HCT116 (cell line): ENCODE measurements at regions not wholly inside any gene's neighbourhood (a gene's known extent, or its start where the extent isn't known, plus 50 kb on each side); places are given as distances from the start of the nearest gene placed in this dataset.

Source experiments
- ATAC-seq: fragments of 200-7000 bp; cut with Tn5 transposase; 2 replicates; pipeline ENCODE4 v1.9.1; 2020; ENCODE audit warnings: mild to moderate bottlenecking, moderate library complexity
- BruUV-seq: library from RNA; stranded (reverse); fragments of 400-500 nt; replicated peaks from 2 replicates; lab custom pipeline; 2021; lab: Mats Ljungman, UMichigan
- CTCF ChIA-PET: fragments of 300-600 bp; sonication (Branson Sonifier 250); formaldehyde crosslinking; loops from one replicate; lab custom pipeline; 2021; ENCODE audit warnings: antibody characterized with exemption; lab: Charles Lee
- POLR2A ChIA-PET: fragments of 300-600, 350-600 bp; sonication (Branson Sonifier 250); formaldehyde crosslinking; loops from one replicate; lab custom pipeline; 2021; ENCODE audit warnings: antibody characterized with exemption; lab: Charles Lee
- RAD21 ChIA-PET, 2 experiments: fragments of 300-600 bp; sonication (Branson Sonifier 250); formaldehyde crosslinking; loops; one replicate each; lab custom pipeline; 2023; ENCODE audit warnings: low total read pairs in 2 of 2; ENCODE audit not compliant: uncharacterized antibody in 2 of 2, unreplicated experiment in 2 of 2, low non-redundant PET in 1 of 2; lab: Charles Lee
- DNase-seq: peaks from one replicate; pipeline ENCODE4 v3.0.0-alpha.2; 2010; ENCODE audit warnings: low read depth, low spot score
- H2AFZ ChIP-seq: fragments of 200-600 bp; shearing (Covaris generic), sonication (generic); 2 replicates; pipeline ENCODE4 v1.6.1; 2017; ENCODE audit warnings: low read depth, mixed run types, mixed read lengths, antibody characterized with exemption, low read length; ENCODE audit not compliant: poor library complexity, severe bottlenecking
- H3K27ac ChIP-seq: 2 replicates; pipeline ENCODE4 v1.5.1; 2012; ENCODE audit warnings: low read depth, low read length
- H3K27me3 ChIP-seq: fragments of 200-600 bp; sonication (generic); 2 replicates; pipeline ENCODE4 v1.6.1; 2016; ENCODE audit warnings: mixed run types, low read length, mixed read lengths; ENCODE audit not compliant: insufficient read depth
- H3K36me3 ChIP-seq, 2 experiments: fragments of 200-500 bp in 1 of 2; fragments of 200-600 bp in 1 of 2; sonication (Bioruptor generic) in 1 of 2; sonication (generic) in 1 of 2; 2 replicates each; pipeline versions ENCODE4 v1.5.1 to v1.6.1; 2014 to 2016; ENCODE audit warnings: low read length in 2 of 2, inconsistent platforms in 1 of 2, mixed read lengths in 1 of 2, mixed run types in 1 of 2; ENCODE audit not compliant: insufficient read depth in 2 of 2, control insufficient read depth in 1 of 2
- H3K4me1 ChIP-seq, 2 experiments: fragments of 200-600 bp in 1 of 2; sonication (generic) in 1 of 2; 2 replicates each; pipeline versions ENCODE4 v1.5.1 to v1.6.1; 2012 to 2017; ENCODE audit warnings: low read length in 2 of 2, inconsistent platforms in 1 of 2, mild to moderate bottlenecking in 1 of 2, mixed read lengths in 1 of 2, mixed run types in 1 of 2, moderate library complexity in 1 of 2; ENCODE audit not compliant: insufficient read depth in 2 of 2, control insufficient read depth in 1 of 2
- H3K4me2 ChIP-seq: fragments of 200-600 bp; sonication (generic); 2 replicates; pipeline ENCODE4 v1.6.1; 2017; ENCODE audit warnings: mixed run types, low read length, mixed read lengths
- H3K4me3 ChIP-seq, 2 experiments: fragments of 200-600 bp in 1 of 2; sonication (generic) in 1 of 2; replicated peaks in 1 of 2; 2 replicates each; pipeline ENCODE4 v1.5.1; 2011 to 2016; ENCODE audit warnings: low read length in 2 of 2, control low read depth in 1 of 2, low read depth in 1 of 2, mild to moderate bottlenecking in 1 of 2, mixed read lengths in 1 of 2, mixed run types in 1 of 2
- H3K79me2 ChIP-seq: fragments of 200-600 bp; sonication (generic); 2 replicates; pipeline ENCODE4 v1.6.1; 2017; ENCODE audit warnings: mild to moderate bottlenecking, mixed run types, low read length, moderate library complexity, mixed read lengths; ENCODE audit not compliant: insufficient read depth
- H3K9ac ChIP-seq: fragments of 200-600 bp; sonication (generic); 2 replicates; pipeline ENCODE4 v1.6.1; 2016; ENCODE audit warnings: low read length, mixed read lengths
- H3K9me2 ChIP-seq: fragments of 200-600 bp; sonication (generic), shearing (Covaris generic); 2 replicates; pipeline ENCODE4 v1.6.1; 2017; ENCODE audit warnings: mixed run types, mild to moderate bottlenecking, moderate library complexity; ENCODE audit not compliant: insufficient read depth
- H3K9me3 ChIP-seq, 2 experiments: fragments of 200-500 bp in 1 of 2; fragments of 200-600 bp in 1 of 2; sonication (Bioruptor generic) in 1 of 2; sonication (generic) in 1 of 2; 2 replicates each; pipeline ENCODE4 v1.6.1; 2014 to 2017; ENCODE audit warnings: low read length in 2 of 2, mixed read lengths in 2 of 2, inconsistent platforms in 1 of 2, low read depth in 1 of 2, mild to moderate bottlenecking in 1 of 2, mixed run types in 1 of 2, moderate library complexity in 1 of 2; ENCODE audit not compliant: control insufficient read depth in 1 of 2, insufficient read depth in 1 of 2
- H4K20me1 ChIP-seq: fragments of 200-600 bp; sonication (generic), shearing (Covaris generic); 2 replicates; pipeline ENCODE4 v1.6.1; 2017; ENCODE audit warnings: mixed run types, mild to moderate bottlenecking, moderate library complexity; ENCODE audit not compliant: insufficient read depth
- CEBPB ChIP-seq: IDR thresholded peaks from 2 replicates; pipeline ENCODE4 v1.6.1; 2012; ENCODE audit warnings: low read depth
- EGR1 ChIP-seq: IDR thresholded peaks from 2 replicates; pipeline ENCODE4 v1.6.1; 2012; ENCODE audit warnings: low read depth
- EZH2 ChIP-seq: fragments of 200-600 bp; sonication (generic); IDR thresholded peaks from 2 replicates; pipeline ENCODE4 v1.6.1; 2017; ENCODE audit warnings: antibody characterized with exemption, mixed run types
- EZH2phosphoT487 ChIP-seq: fragments of 200-600 bp; IDR thresholded peaks from 2 replicates; pipeline ENCODE4 v1.6.1; 2018; ENCODE audit warnings: antibody characterized with exemption, borderline replicate concordance
- FOSL1 ChIP-seq: IDR thresholded peaks from 2 replicates; pipeline ENCODE4 v1.6.1; 2012; ENCODE audit warnings: low read depth
- JUND ChIP-seq: IDR thresholded peaks from 2 replicates; pipeline ENCODE4 v1.6.1; 2012
- MAX ChIP-seq: IDR thresholded peaks from 2 replicates; pipeline ENCODE4 v1.6.1; 2012
- POLR2A ChIP-seq: IDR thresholded peaks from 2 replicates; pipeline ENCODE4 v1.7.0; 2011; ENCODE audit warnings: borderline replicate concordance; ENCODE audit not compliant: insufficient read depth, insufficient read length; ENCODE audit errors: extremely low read depth
- POLR2AphosphoS5 ChIP-seq: IDR thresholded peaks from 2 replicates; pipeline ENCODE4 v1.6.1; 2011; ENCODE audit warnings: mild to moderate bottlenecking, low read depth, low read length, moderate library complexity
- SIN3A ChIP-seq: IDR thresholded peaks from 2 replicates; pipeline ENCODE4 v1.6.1; 2012; ENCODE audit warnings: low read depth
- SRF ChIP-seq: IDR thresholded peaks from 2 replicates; pipeline ENCODE4 v1.6.1; 2012; ENCODE audit warnings: low read depth
- TCF7L2 ChIP-seq: IDR thresholded peaks from 2 replicates; pipeline ENCODE4 v1.7.0; 2011; ENCODE audit warnings: borderline replicate concordance, inconsistent platforms; ENCODE audit not compliant: insufficient read depth, insufficient read length; ENCODE audit errors: extremely low read depth
- YY1 ChIP-seq: IDR thresholded peaks from 2 replicates; pipeline ENCODE4 v1.6.1; 2011; ENCODE audit warnings: low read length, low read depth, moderate library complexity, mild to moderate bottlenecking; ENCODE audit not compliant: insufficient replicate concordance; ENCODE audit errors: extremely low read depth
- ZBTB33 ChIP-seq: IDR thresholded peaks from 2 replicates; pipeline ENCODE4 v1.6.1; 2011; ENCODE audit warnings: mild to moderate bottlenecking, low read length, moderate library complexity; ENCODE audit not compliant: insufficient replicate concordance; ENCODE audit errors: extremely low read depth
- ZNF274 ChIP-seq: fragments of 200-500 bp; sonication (Bioruptor generic); IDR thresholded peaks from 2 replicates; pipeline ENCODE4 v1.6.1; 2014; ENCODE audit warnings: mild to moderate bottlenecking, low read depth, low read length, inconsistent platforms
- intact Hi-C: fragments of 100-400 bp; cut with micrococcal nuclease; formaldehyde crosslinking; loops from 2 replicates; pipeline ENCODE4 v1.10.0; 2022
- TF ChIP-seq, protein P1 (sequence below), 3 experiments: fragments of 200-600 bp in 1 of 3; sonication (generic) in 1 of 3; IDR thresholded peaks in 2 of 3; conservative IDR thresholded peaks in 1 of 3; 2 replicates each; pipeline ENCODE4 v1.5.1; 2012 to 2017; ENCODE audit warnings: low read depth in 2 of 3, low read length in 2 of 3, antibody characterized with exemption in 1 of 3, borderline replicate concordance in 1 of 3, control low read depth in 1 of 3, mild to moderate bottlenecking in 1 of 3, mixed read lengths in 1 of 3, mixed run types in 1 of 3, moderate library complexity in 1 of 3; ENCODE audit not compliant: insufficient read depth in 1 of 3

- Histone ChIP-seq H3K4me1 (peaks cover 0 to under 1% of the 10 kb centered on the region in 2 experiments; a peak in 1 of 4 replicates), H2AFZ (no peak overlapping the region), H3K9me3 (no peaks in the 10 kb centered on the region), H4K20me1 (no peaks in the 10 kb centered on the region), H3K36me3 (no peaks in the 10 kb centered on the region), H3K79me2 (no peaks in the 10 kb centered on the region), H3K4me3 (no peak overlapping the region), H3K4me2 (no peak overlapping the region), H3K9me2 (no peaks in the 10 kb centered on the region), H3K9ac (no peak overlapping the region), H3K27ac (no peak overlapping the region), H3K27me3 (0 out of 2 replicates have a peak, but pooled peaks cover 4% of the 10 kb centered on the region)
- ChIA-PET RAD21 (no interaction called here), CTCF (no interaction called here), POLR2A (no interaction called here)
- ATAC-seq, result no peak
- TF ChIP-seq ZNF274 (no peak), MAX (no peak), POLR2AphosphoS5 (no peak), SRF (no peak)
- no peak for DNase-seq
- BruUV-seq, result no TSS peak
- intact Hi-C loops, result no loop called here
Measured at GRCh38 chr13:111960152-111960772, 106.7 kb upstream of the SOX1 start.

- 0 out of 2 replicates have a peak, but pooled peaks cover 4% of the 10 kb centered on the region for H3K27me3 ChIP-seq
- H3K79me2 ChIP-seq, result no peaks in the 10 kb centered on the region
- no TSS peak for BruUV-seq
- RAD21 ChIA-PET, result no interaction called here
- DNase-seq (no peak), ATAC-seq (no peak)
- no peak overlapping the region for H3K27ac ChIP-seq
- no peak overlapping the region for H3K4me2 ChIP-seq
- no peaks in the 10 kb centered on the region for H3K36me3 ChIP-seq
- no peaks in the 10 kb centered on the region for H3K9me2 ChIP-seq
- no peaks in the 10 kb centered on the region for H3K9me3 ChIP-seq
- no peak overlapping the region for H3K4me3 ChIP-seq
- intact Hi-C loops, result no loop called here
- POLR2A ChIA-PET, result no interaction called here
- no peak overlapping the region for H2AFZ ChIP-seq
- H3K9ac ChIP-seq, result no peak overlapping the region
- CTCF ChIA-PET, result no interaction called here
- H4K20me1 ChIP-seq, result no peaks in the 10 kb centered on the region
- H3K4me1 ChIP-seq, result no peaks in the 10 kb centered on the region
- TF ChIP-seq YY1, result no peak
- no peak for TF ChIP-seq TCF7L2
- no peak for TF ChIP-seq POLR2A
- TF ChIP-seq JUND, result no peak
- TF ChIP-seq SRF, result no peak
- TF ChIP-seq EZH2phosphoT487, result no peak
- no peak for TF ChIP-seq ZBTB33
- no peak for TF ChIP-seq FOSL1
- TF ChIP-seq CEBPB, result no peak
- no peak for TF ChIP-seq EGR1
- TF ChIP-seq SIN3A, result no peak
- no peak for TF ChIP-seq POLR2AphosphoS5
- TF ChIP-seq, protein P1, sequence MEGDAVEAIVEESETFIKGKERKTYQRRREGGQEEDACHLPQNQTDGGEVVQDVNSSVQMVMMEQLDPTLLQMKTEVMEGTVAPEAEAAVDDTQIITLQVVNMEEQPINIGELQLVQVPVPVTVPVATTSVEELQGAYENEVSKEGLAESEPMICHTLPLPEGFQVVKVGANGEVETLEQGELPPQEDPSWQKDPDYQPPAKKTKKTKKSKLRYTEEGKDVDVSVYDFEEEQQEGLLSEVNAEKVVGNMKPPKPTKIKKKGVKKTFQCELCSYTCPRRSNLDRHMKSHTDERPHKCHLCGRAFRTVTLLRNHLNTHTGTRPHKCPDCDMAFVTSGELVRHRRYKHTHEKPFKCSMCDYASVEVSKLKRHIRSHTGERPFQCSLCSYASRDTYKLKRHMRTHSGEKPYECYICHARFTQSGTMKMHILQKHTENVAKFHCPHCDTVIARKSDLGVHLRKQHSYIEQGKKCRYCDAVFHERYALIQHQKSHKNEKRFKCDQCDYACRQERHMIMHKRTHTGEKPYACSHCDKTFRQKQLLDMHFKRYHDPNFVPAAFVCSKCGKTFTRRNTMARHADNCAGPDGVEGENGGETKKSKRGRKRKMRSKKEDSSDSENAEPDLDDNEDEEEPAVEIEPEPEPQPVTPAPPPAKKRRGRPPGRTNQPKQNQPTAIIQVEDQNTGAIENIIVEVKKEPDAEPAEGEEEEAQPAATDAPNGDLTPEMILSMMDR (IDR thresholded peaks at IDR 0.05 in 2 of 3, conservative IDR thresholded peaks at IDR 0.05 in 1 of 3; ENCODE audit: borderline replicate concordance in 1 of 3, insufficient read depth in 1 of 3, low read depth in 2 of 3, low read length in 2 of 3), result no peak
- no peak for TF ChIP-seq EZH2
Measured at GRCh38 chr13:111961236-111961635, 105.7 kb upstream of the SOX1 start.
